ENCODE measurements at regions not wholly inside any gene's neighbourhood (a gene's known extent, or its start where the extent isn't known, plus 50 kb on each side); places are given as distances from the start of the nearest gene placed in this dataset.
"Not testable (repeated sequence)": the region's sequence is repeated elsewhere in the genome, so short reads cannot be mapped to it uniquely, and the experiment has no call there.

- DNase-seq, result no peak
These were observed 152.2 kb downstream of the LIPI start for GRCh38 chr21:14058566-14058965.

DNA sequence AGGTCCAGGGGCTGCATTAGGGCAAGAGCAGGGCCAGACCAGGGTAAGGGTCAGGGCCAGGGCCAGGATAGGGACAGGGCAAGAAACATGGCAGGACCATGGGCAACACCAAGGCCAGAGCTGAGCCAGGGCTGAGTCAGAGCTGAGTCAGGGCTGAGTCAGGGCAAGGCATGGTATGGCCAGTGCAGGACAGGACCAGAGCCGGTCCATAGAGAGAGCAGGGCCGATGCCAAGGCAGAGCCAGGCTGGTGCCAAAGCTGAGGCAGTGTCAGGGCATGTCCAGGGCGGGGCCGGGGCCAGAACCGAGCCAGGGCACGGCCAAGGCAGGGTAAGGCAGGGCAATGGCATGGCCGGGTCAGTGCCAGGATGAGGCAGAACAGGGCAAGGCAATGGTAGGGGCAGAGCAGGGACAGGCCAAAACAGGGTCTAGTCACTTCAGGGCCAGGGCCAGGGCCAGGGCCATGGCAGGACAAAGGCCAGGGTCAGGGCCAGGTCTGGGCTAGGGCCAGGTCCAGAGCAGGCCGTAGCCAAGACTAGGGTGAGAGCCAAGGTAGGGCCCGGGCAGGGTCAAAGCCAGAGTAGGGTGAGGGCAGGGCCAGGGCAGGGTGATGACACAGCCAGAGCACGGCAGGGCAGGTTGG, 152.8 kb downstream of the LIPI start:
- not testable (repeated sequence) for DNase-seq

DNA sequence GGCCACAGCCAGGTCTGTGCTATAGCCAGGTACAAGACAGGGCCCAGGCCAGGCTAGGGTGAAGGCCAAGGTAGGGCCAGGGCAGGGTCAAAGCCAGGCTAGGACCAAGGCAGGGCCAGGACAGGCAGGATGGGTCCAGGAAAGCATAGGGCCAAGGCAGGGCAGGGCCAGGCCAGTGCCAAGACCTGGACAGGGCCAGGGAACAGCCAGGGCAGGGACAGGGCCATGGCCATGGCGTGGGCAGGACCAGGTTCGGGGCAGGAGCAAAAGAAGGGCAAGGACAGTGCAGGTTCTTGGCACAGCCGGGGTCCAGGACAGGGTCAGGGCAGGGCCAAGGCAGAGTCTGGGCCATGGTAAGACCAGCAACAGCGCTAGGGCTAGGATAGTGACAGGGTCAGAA, 153.4 kb downstream of the LIPI start:
- no peak for DNase-seq

GRCh38 chr21:14056771-14057191, 154.0 kb downstream of the LIPI start:
- no peak for DNase-seq

- DNase-seq, result not testable (repeated sequence)
These were observed 154.8 kb downstream of the LIPI start for GRCh38 chr21:14055746-14056515.

DNA sequence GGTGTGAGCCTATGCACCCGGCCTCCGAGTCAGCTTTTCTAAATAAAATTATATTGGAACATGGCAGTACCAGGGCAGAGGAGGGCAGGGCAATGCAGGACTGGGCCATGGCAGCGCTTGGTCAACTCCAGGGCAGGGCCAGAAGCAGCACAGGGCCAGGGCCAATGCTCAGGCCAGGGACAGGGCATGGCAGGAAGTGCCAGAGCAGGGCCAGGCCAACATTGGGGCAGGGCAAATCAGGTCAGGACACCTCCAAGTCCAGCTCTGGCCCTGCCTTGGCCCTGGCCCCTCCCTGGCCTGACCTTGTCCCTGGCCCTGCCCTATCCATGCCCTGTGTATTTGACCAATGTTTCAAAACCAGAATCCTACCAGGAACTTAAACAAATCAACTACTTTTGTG, 156.1 kb downstream of the LIPI start:
- DNase-seq, result no peak

DNA sequence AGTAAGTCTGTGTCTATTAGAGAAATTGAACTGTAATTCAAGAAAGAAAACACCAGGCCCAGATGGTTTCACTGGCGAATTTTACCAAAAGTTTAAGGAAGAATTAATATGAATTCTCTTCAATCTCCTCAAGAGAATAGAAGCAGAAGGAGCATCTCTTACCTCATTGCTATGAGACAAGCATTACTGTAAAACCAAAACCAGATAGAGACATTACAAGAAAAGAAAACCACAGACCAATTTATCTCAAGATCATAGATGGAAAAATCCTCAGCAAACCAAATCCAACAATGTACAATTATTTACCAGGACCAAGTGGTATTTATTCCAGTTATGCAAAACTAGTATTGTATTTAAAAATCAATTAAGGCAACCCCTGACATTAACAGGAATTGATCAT, 160.6 kb downstream of the LIPI start:
- DNase-seq, result no peak

- no peak for DNase-seq
These were observed 164.4 kb downstream of the LIPI start for GRCh38 chr21:14046401-14046800.

- no peak for DNase-seq
These were observed 170.4 kb downstream of the LIPI start for GRCh38 chr21:14040386-14040785.

- not testable (repeated sequence) for DNase-seq
These were observed 182.1 kb downstream of the LIPI start for GRCh38 chr21:14028619-14029018.

DNA sequence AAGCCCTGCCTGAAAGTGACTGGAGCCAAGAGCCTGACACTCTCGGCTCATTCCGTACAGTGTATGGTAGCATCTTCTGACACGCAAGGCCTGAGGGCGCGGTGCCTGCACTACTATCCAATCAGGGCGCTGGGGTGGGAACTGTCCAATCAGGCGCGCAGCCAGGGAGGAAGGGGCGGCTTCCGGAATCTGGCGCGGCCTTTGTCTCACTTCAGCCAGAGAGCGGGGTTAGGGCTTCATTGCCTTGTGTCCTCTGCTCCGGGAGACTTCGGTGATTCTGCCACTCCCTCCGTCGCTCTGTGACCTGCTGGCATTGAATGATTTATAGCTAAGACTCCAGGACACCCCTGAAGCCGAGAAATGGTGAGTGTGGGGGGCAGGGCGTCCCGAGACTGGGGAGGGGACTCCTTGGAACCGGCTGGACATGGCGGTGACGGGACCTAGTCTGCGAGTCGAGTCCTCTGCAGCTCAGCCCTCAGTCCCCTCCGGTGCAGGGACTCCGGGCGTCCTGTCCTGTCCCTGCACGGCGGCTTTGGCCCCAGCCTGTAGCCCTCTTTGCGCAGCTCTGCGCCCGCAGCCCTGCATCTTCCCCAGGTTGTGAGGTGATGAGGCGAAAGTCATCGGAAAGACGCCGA, 183.4 kb downstream of the LIPI start:
- peak; percentile 95 for DNase-seq

DNA sequence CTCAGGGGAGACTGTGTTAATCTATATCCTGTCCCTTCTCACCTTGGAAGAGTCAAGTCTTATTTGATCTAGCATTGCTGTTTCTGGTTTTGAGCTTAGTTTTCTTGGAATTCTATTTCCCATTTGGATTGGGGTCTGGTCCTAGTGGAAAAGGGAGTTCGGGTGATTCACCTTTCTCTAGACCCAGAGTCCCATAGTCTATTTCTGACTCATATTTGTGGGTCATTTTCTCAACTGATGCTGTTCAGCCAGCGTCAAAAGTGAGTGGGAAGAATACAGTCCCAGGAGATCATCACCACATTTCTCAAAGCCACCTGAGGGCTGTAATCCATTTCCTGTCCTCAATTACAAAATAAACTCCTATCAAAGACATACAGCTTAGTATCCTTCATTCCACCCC, 190.6 kb downstream of the LIPI start:
- not testable (repeated sequence) for DNase-seq

DNA sequence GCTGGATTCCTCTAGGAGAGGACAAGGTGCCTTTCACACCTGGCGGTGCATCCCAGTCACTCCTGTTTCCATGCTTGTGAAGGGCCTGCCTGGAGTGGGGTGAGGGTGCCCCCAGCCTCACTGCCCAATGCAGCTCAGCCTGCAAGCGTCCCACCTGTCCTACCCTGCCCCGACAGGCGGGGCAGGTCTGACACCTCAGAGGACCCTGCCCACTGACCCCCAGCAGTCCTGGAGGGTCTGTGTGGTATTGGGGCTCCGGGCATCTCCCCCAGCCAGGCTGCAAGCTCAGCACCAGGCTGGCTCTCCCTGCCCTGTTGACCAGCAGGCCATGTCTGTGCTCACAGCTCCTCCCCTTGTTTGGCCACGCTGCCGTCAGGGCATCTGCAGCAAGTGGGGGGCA, 194.9 kb downstream of the LIPI start:
- DNase-seq, result not testable (repeated sequence)

- not testable (repeated sequence) for DNase-seq
These were observed 196.9 kb downstream of the LIPI start for GRCh38 chr21:14013623-14014498.

DNA sequence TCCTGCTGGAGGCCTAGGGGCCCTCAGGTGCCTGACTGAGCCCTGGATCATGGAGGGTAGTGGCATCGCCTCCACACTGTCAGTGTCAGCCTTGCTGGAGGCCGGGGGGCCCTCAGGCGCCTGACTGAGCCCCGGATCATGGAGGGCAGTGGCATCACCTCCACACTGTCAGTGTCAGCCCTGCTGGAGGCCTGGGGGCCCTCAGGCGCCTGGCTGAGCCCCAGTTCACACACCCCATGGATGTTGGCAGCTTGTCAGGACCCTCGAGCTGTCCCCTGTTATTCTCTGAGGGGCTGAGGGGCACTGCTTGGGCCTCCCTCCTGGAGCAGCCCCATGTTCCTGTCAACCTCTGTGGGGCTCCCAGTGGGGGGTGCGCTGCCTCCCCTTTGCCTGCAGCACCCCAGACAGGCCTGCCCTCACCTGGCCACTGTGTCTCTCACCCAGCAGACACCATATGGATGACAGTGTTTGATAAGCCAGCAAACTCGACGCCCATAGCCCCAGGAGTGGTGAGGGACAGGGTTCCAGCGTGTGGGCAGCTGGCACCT, 197.6 kb downstream of the LIPI start:
- no peak for DNase-seq

- no peak for DNase-seq
These were observed 198.3 kb downstream of the LIPI start for GRCh38 chr21:14012409-14012808.

GRCh38 chr21:14011751-14012150, 199.0 kb downstream of the LIPI start:
- DNase-seq, result not testable (repeated sequence)

DNA sequence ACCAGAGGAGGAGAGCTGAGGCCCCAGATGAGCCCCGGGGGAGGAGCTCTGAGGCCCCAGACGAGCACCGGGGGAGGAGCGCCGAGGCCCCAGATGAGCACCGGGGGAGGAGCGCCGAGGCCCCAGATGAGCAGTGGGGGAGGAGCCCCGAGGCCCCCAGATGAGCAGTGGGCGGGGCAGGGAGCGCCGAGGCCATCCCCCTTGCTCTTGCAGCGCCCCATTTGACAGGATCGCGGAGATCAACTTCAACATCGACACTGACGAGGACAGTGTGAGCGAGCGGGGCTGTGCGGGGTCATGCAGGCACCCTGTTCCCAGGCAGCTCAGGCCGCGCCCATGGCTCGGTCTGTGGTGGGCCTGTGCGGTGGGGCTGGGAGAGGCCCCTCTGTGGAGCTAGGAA, 199.6 kb downstream of the LIPI start:
- DNase-seq, result not testable (repeated sequence)

GRCh38 chr21:14010729-14011128, 200.0 kb downstream of the LIPI start:
- DNase-seq, result no peak

GRCh38 chr21:14009990-14010389, 200.8 kb downstream of the LIPI start:
- not testable (repeated sequence) for DNase-seq

DNA sequence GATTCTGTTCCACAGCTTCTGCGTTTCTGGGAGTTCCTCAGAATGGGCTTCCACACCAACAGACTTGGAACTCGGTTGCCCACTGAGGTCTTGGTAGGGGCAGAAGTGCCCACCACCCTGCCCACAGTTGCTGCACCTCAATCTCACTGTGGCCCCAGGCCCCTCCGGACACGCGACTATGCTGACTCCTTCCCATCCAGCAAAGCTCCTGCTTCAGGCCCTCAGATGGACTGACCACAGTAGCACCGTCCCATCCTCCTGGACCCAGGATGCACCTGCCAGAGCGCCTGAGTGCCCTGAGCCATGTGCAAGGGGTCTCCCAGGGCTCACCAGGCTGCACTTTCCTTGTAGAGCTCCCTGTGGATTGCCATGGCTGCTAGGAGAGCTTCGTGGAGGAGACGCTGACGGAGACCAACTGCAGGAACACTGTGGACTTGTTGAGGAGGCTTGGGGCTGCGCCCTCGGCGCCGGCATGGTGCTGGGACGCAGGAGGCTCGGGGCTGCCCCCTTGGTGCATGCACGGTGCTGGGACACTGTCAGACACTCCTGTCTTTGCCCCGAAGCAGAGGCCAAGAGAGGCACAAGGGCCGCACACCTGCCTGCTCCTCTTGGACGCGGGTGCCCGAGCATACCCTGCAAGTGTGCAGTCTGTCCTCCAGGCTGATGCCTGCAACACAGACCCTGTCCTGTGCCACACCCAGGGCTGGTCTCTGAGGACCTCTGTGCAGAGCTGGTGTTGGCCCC, 201.3 kb downstream of the LIPI start:
- not testable (repeated sequence) for DNase-seq

DNA sequence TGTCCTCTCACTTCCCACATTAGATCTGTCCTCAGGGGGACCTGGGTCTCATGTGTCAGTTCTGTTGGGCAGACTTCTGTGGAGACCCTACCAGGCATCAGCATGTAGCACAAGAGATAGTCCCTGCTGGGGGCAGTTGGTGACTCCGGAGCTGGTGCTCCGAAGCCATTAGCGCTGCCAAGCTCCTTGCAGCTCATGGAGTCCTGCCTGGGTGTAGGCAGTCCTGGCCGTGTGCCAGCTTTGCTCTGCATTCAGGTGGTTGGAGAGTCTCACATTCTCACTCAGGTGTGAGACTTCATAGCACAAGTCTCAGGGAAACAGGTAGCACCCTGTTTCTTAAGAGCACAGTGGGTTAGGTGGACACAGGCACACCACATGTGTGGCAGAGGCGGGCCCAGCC, 202.3 kb downstream of the LIPI start:
- DNase-seq, result not testable (repeated sequence)

Data from activated CD4-positive, alpha-beta T cell treated with anti-CD3 and anti-CD28 coated beads, Interleukin-10, Interleukin-2, amounts not matched to agents 100 ng/mL and 50 ng/mL, durations not matched to agents 16 hours and 8 hours (primary cell).